ENCODE measurements at regions not wholly inside any gene's neighbourhood (a gene's known extent, or its start where the extent isn't known, plus 50 kb on each side); places are given as distances from the start of the nearest gene placed in this dataset.

DNA sequence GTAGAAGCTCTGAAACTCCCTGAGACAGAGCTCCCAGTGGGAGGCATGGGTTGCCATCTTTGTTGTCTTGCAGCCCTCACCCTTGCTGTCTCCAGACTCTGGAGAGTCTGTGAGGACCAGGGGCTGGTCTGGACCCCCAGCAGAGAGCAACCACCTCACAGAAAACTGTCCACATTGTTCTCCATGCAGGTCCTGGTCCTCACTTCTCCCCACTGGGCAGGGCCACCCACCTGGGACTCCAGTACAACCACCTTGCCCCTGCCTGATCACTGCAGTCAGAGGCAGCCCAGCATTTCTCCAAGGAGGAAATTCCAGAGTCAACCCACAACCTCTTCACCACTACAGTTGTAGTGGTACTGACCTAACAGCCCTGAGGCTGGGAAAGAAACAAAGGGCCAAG lies 285.6 kb upstream of the RPS23 start:
- no peak for TF ChIP-seq EZH2 (IDR thresholded peaks at IDR 0.05; ENCODE audit: borderline replicate concordance, low read depth, low read length, severe bottlenecking)
- TF ChIP-seq, protein P1, sequence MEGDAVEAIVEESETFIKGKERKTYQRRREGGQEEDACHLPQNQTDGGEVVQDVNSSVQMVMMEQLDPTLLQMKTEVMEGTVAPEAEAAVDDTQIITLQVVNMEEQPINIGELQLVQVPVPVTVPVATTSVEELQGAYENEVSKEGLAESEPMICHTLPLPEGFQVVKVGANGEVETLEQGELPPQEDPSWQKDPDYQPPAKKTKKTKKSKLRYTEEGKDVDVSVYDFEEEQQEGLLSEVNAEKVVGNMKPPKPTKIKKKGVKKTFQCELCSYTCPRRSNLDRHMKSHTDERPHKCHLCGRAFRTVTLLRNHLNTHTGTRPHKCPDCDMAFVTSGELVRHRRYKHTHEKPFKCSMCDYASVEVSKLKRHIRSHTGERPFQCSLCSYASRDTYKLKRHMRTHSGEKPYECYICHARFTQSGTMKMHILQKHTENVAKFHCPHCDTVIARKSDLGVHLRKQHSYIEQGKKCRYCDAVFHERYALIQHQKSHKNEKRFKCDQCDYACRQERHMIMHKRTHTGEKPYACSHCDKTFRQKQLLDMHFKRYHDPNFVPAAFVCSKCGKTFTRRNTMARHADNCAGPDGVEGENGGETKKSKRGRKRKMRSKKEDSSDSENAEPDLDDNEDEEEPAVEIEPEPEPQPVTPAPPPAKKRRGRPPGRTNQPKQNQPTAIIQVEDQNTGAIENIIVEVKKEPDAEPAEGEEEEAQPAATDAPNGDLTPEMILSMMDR (IDR thresholded peaks at IDR 0.05; ENCODE audit: borderline replicate concordance, extremely low read depth, low read length, poor library complexity, severe bottlenecking), result no peak

Data from DND-41 (cell line).